ENCODE measurements at regions not wholly inside any gene's neighbourhood (a gene's known extent, or its start where the extent isn't known, plus 50 kb on each side); places are given as distances from the start of the nearest gene placed in this dataset.

DNA sequence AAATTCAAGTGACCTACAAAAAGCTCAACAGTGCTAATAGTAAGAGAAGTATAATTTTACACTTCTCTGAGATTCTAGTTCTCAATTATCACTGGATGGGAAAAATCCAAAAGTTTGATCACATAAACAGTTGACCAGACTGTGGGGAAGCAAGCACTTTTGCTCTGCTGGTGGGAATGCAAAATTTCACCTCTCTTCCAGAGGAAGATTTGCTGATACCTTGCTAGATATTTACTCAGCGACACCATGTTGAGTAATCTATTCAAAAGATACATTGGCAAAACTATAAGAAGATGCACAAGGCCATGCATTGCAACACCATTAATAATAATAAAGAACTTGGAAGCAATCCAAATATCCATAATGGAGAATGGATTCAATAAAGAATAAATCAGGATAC is 204.4 kb downstream of the MREG start:
- no peak overlapping the region for H3K27ac ChIP-seq (ENCODE audit: low read depth, low read length)
- no peak overlapping the region for H3K4me3 ChIP-seq (ENCODE audit: low read length)
- no peak for DNase-seq
- Mint-ChIP-seq H3K36me3 (no peaks in the 10 kb centered on the region), H3K4me3 (no peak overlapping the region), H3K4me1 (peaks cover 14 to 25% (median 18%) of the 10 kb centered on the region in 7 donors), H3K27me3 (peaks cover 0 to 21% (median 0%) of the 10 kb centered on the region in 5 donors), H3K9me3 (peaks cover 0 to 2% (median 0%) of the 10 kb centered on the region in 11 donors), H3K27ac (no peak overlapping the region)
- ChIA-PET POLR2A (no interaction called here), CTCF (no interaction called here)
- peaks cover 11 to 15% of the 10 kb centered on the region in 2 donors for H3K4me1 ChIP-seq (ENCODE audit: control insufficient read depth in 2 of 2, insufficient read depth in 2 of 2, low read length in 2 of 2)
- no peaks in the 10 kb centered on the region for H3K36me3 ChIP-seq (ENCODE audit: control insufficient read depth in 2 of 3, insufficient read depth in 3 of 3, low read length in 3 of 3)
- no peaks in the 10 kb centered on the region for H3K9me3 ChIP-seq (ENCODE audit: control insufficient read depth in 2 of 3, low read length in 3 of 3)
- ATAC-seq = no peak
- H3K27me3 ChIP-seq (ENCODE audit: control insufficient read depth in 2 of 2, insufficient read depth in 2 of 2, low read length in 2 of 2) = no peaks in the 10 kb centered on the region
- intact Hi-C loops (cut with micrococcal nuclease) = no loop called here

DNA sequence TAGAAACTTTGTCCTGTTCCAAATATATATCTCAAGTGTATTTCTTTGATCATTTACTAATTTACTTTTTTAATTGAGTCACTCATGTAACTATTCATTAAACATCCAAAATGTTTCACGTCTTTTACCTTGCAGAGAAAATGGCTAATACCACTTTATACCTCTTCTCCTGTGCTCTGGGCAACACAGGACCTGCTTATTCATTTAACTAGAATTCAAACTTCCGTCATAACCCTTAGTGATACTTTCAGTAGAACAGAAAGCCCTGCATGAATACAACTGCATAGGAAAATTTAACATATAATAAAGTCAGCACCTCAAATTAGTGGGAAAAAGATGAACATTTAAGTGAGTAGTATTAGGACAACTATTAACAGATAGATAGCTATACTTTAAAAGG is 205.2 kb downstream of the MREG start:
- CTCF ChIA-PET = no interaction called here
- H3K27ac ChIP-seq (ENCODE audit: low read depth, low read length) = no peak overlapping the region
- Mint-ChIP-seq H3K9me3 (peaks cover 0 to 2% (median 0%) of the 10 kb centered on the region in 11 donors), H3K27me3 (peaks cover 0 to 18% (median 0%) of the 10 kb centered on the region in 5 donors), H3K36me3 (no peaks in the 10 kb centered on the region), H3K4me3 (no peak overlapping the region), H3K4me1 (peaks cover 14 to 25% (median 18%) of the 10 kb centered on the region in 7 donors), H3K27ac (no peak overlapping the region)
- POLR2A ChIA-PET = no interaction called here
- H3K27me3 ChIP-seq (ENCODE audit: control insufficient read depth in 2 of 2, insufficient read depth in 2 of 2, low read length in 2 of 2) = no peaks in the 10 kb centered on the region
- ATAC-seq (no peak), DNase-seq (no peak)
- no peaks in the 10 kb centered on the region for H3K9me3 ChIP-seq (ENCODE audit: control insufficient read depth in 2 of 3, low read length in 3 of 3)
- intact Hi-C loops (cut with micrococcal nuclease) = no loop called here
- H3K36me3 ChIP-seq (ENCODE audit: control insufficient read depth in 2 of 3, insufficient read depth in 3 of 3, low read length in 3 of 3) = no peaks in the 10 kb centered on the region
- peaks cover 11 to 15% of the 10 kb centered on the region in 2 donors for H3K4me1 ChIP-seq (ENCODE audit: control insufficient read depth in 2 of 2, insufficient read depth in 2 of 2, low read length in 2 of 2)
- H3K4me3 ChIP-seq (ENCODE audit: low read length) = no peak overlapping the region

DNA sequence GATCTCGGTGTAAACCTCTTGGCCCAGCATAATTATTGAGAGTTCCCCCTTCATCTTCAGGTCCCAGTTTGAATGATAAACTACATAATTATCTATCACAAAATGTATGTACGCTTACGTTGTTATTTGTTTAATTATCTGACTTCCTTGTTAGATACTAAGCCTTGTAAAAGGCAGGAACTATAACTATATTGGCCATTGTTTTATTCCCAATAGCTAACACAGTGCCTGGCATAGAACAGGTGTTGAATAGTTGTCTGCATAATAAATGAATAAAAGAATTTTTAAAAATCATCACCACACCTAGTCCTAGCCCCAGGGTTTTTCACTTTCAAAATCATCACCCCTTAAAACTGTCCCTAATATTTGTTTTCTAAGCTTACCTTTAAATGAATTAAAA is 207.9 kb downstream of the MREG start:
- Histone ChIP-seq H3K36me3 (ENCODE audit: control insufficient read depth in 2 of 3, insufficient read depth in 3 of 3, low read length in 3 of 3) (no peaks in the 10 kb centered on the region), H3K9me3 (ENCODE audit: control insufficient read depth in 2 of 3, low read length in 3 of 3) (no peaks in the 10 kb centered on the region), H3K27ac (ENCODE audit: low read depth, low read length) (no peak overlapping the region), H3K27me3 (ENCODE audit: control insufficient read depth in 2 of 2, insufficient read depth in 2 of 2, low read length in 2 of 2) (no peaks in the 10 kb centered on the region), H3K4me1 (ENCODE audit: control insufficient read depth in 2 of 2, insufficient read depth in 2 of 2, low read length in 2 of 2) (no peaks in the 10 kb centered on the region), H3K4me3 (ENCODE audit: low read length) (no peak overlapping the region)
- ChIA-PET CTCF (no interaction called here), POLR2A (no interaction called here)
- intact Hi-C loops (cut with micrococcal nuclease) = no loop called here
- H3K9me3 Mint-ChIP-seq = peaks cover 0 to 14% (median 0%) of the 10 kb centered on the region in 11 donors
- H3K4me3 Mint-ChIP-seq = no peak overlapping the region
- DNase-seq (no peak), ATAC-seq (no peak)
- peaks cover 0 to 3% (median 0%) of the 10 kb centered on the region in 7 donors for H3K4me1 Mint-ChIP-seq
- H3K27ac Mint-ChIP-seq = no peak overlapping the region
- H3K27me3 Mint-ChIP-seq = peaks cover 0 to 21% (median 0%) of the 10 kb centered on the region in 5 donors
- H3K36me3 Mint-ChIP-seq = peaks cover 0 to 4% (median 0%) of the 10 kb centered on the region in 5 donors

DNA sequence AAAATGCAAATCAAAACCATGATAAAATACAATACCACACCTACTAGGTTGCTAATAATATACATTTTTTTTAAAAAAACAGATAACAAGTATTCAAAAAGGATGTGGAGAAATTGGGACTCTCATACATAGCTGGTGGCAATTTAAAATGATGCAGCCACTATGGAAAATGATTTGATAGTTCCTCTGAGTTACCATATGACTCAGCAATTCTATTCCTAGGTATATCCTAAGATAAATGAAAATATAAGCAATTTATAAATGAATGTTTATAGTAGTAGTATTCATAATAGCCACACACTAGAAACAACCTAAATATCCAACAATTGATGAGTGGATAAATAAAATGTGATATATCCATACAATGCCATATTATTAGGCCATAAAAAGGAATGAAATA is 210.2 kb downstream of the MREG start:
- H3K4me1 ChIP-seq (ENCODE audit: control insufficient read depth in 2 of 2, insufficient read depth in 2 of 2, low read length in 2 of 2) = no peaks in the 10 kb centered on the region
- H3K9me3 ChIP-seq (ENCODE audit: control insufficient read depth in 2 of 3, low read length in 3 of 3) = no peaks in the 10 kb centered on the region
- ChIA-PET CTCF (no interaction called here), POLR2A (interaction anchor here (0.6 kb wide), 1 partner anchor 205 kb away, joined by 4 read pairs; no protein-coding TSS in a partner anchor)
- H3K27me3 ChIP-seq (ENCODE audit: control insufficient read depth in 2 of 2, insufficient read depth in 2 of 2, low read length in 2 of 2) = no peaks in the 10 kb centered on the region
- no peak for ATAC-seq
- no peak overlapping the region for H3K4me3 ChIP-seq (ENCODE audit: low read length)
- Mint-ChIP-seq H3K4me1 (no peaks in the 10 kb centered on the region), H3K4me3 (no peak overlapping the region), H3K36me3 (peaks cover 0 to 4% (median 0%) of the 10 kb centered on the region in 5 donors), H3K9me3 (peaks cover 0 to 14% (median 0%) of the 10 kb centered on the region in 11 donors), H3K27me3 (peaks cover 0 to 12% (median 0%) of the 10 kb centered on the region in 5 donors), H3K27ac (no peak overlapping the region)
- H3K36me3 ChIP-seq (ENCODE audit: control insufficient read depth in 2 of 3, insufficient read depth in 3 of 3, low read length in 3 of 3) = no peaks in the 10 kb centered on the region
- DNase-seq = no peak
- intact Hi-C loops (cut with micrococcal nuclease) = no loop called here
- no peak overlapping the region for H3K27ac ChIP-seq (ENCODE audit: low read depth, low read length)

DNA sequence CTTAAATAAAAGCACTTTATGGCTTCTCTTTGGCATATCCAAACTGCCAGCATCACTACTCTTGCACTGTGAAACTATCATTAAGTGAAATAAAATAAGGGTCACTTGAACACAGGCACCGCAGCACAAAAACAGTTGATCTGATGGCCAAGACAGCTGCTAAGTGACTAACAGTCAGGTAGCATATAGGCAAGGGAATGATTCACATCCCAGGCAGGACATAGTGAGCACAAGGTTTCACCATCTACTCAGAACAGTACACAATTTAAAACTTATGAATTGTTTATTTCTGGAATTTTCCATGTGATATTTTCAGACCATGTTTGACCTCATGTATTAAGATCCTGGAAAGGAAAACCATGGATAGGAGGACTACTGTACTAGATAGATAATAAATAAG is 214.2 kb downstream of the MREG start:
- Histone ChIP-seq H3K27me3 (ENCODE audit: control insufficient read depth in 2 of 2, insufficient read depth in 2 of 2, low read length in 2 of 2) (no peaks in the 10 kb centered on the region), H3K4me1 (ENCODE audit: control insufficient read depth in 2 of 2, insufficient read depth in 2 of 2, low read length in 2 of 2) (no peaks in the 10 kb centered on the region), H3K36me3 (ENCODE audit: control insufficient read depth in 2 of 3, insufficient read depth in 3 of 3, low read length in 3 of 3) (no peaks in the 10 kb centered on the region), H3K27ac (ENCODE audit: low read depth, low read length) (no peak overlapping the region), H3K9me3 (ENCODE audit: control insufficient read depth in 2 of 3, low read length in 3 of 3) (no peaks in the 10 kb centered on the region), H3K4me3 (ENCODE audit: low read length) (no peak overlapping the region)
- H3K36me3 Mint-ChIP-seq = peaks cover 0 to 4% (median 0%) of the 10 kb centered on the region in 5 donors
- CTCF ChIA-PET = no interaction called here
- H3K4me3 Mint-ChIP-seq = no peak overlapping the region
- ATAC-seq (no peak), DNase-seq (no peak)
- H3K4me1 Mint-ChIP-seq = peaks cover 0 to 10% (median 5%) of the 10 kb centered on the region in 7 donors
- peaks cover 0 to 14% (median 0%) of the 10 kb centered on the region in 11 donors for H3K9me3 Mint-ChIP-seq
- intact Hi-C loops (cut with micrococcal nuclease) = no loop called here
- H3K27me3 Mint-ChIP-seq = peaks cover 0 to 8% (median 5%) of the 10 kb centered on the region in 5 donors
- H3K27ac Mint-ChIP-seq = no peak overlapping the region
- POLR2A ChIA-PET = no interaction called here

DNA sequence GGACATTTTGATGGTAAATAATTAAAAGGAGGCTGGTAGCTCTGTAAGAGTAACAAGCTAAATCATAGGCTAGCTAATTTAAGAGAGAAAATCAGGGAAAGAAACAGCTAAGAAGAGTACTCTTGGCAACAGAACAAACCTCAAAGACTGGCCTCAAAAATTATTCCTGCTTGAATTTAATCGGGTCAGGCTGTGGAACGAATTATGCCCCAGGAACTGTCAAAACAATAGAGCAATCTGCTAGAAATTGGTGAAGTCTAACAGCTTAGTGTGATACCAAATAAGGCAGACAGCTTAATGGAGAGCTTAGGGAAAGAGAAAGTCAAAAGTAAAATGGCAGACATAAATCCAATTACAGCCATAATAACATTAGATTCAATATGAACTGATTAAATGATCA is 215.7 kb downstream of the MREG start:
- Histone ChIP-seq H3K27ac (ENCODE audit: low read depth, low read length) (no peak overlapping the region), H3K4me1 (ENCODE audit: control insufficient read depth in 2 of 2, insufficient read depth in 2 of 2, low read length in 2 of 2) (no peaks in the 10 kb centered on the region), H3K36me3 (ENCODE audit: control insufficient read depth in 2 of 3, insufficient read depth in 3 of 3, low read length in 3 of 3) (no peaks in the 10 kb centered on the region), H3K9me3 (ENCODE audit: control insufficient read depth in 2 of 3, low read length in 3 of 3) (no peaks in the 10 kb centered on the region), H3K27me3 (ENCODE audit: control insufficient read depth in 2 of 2, insufficient read depth in 2 of 2, low read length in 2 of 2) (no peaks in the 10 kb centered on the region), H3K4me3 (ENCODE audit: low read length) (no peak overlapping the region)
- no peak overlapping the region for H3K27ac Mint-ChIP-seq
- POLR2A ChIA-PET = no interaction called here
- CTCF ChIA-PET = no interaction called here
- no peak for ATAC-seq
- H3K4me1 Mint-ChIP-seq = peaks cover 0 to 16% (median 5%) of the 10 kb centered on the region in 7 donors
- intact Hi-C loops (cut with micrococcal nuclease) = no loop called here
- no peak for DNase-seq
- peaks cover 0 to 14% (median 0%) of the 10 kb centered on the region in 11 donors for H3K9me3 Mint-ChIP-seq
- H3K27me3 Mint-ChIP-seq = peaks cover 0 to 8% (median 5%) of the 10 kb centered on the region in 5 donors
- H3K4me3 Mint-ChIP-seq = no peak overlapping the region
- peaks cover 0 to 4% (median 0%) of the 10 kb centered on the region in 5 donors for H3K36me3 Mint-ChIP-seq

DNA sequence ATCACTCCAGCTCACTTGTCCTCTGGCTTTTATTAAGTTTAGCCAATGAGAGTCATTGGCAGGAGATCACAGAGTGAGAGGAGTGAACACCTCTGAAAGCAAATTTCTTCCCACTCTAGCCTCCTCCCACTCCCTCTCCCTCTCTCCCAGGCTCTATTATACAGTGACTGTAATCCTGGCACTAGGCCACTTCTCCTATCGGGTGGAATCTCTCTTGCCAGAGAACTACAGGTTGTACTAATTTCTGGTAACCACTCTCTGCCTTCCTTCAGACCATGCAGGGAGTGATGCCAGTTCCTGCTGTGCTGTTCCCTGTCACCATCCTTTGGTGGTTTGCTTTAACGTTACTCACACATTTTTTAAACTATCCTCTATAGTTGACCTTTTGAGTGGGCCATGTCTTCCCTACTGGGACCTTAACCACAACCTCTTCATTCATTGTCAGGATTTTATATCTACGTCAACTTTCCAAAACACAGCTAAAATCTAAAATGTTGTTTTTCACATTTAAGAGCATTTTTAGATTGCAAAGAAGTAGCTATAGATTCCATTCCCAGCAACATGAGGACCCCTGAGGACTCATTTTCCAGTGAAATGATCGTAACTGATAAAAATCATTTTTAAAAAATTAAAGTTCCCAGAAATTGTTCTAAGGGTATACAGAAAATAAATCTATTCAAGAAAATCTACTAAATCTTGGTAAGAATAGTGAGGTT is 217.1 kb downstream of the MREG start:
- ChIA-PET POLR2A (interaction anchor here (0.7 kb wide), 1 partner anchor 450 kb away, joined by 3 read pairs; no protein-coding TSS in a partner anchor), CTCF (no interaction called here)
- intact Hi-C loops (cut with micrococcal nuclease) = no loop called here
- H3K4me3 ChIP-seq (ENCODE audit: low read length) = no peak overlapping the region
- no peaks in the 10 kb centered on the region for H3K9me3 ChIP-seq (ENCODE audit: control insufficient read depth in 2 of 3, low read length in 3 of 3)
- ATAC-seq (peak; percentile 47), DNase-seq (no peak)
- no peak overlapping the region for H3K27ac Mint-ChIP-seq
- H3K9me3 Mint-ChIP-seq = peaks cover 0 to 5% (median 0%) of the 10 kb centered on the region in 11 donors
- H3K27me3 ChIP-seq (ENCODE audit: control insufficient read depth in 2 of 2, insufficient read depth in 2 of 2, low read length in 2 of 2) = no peaks in the 10 kb centered on the region
- peaks cover 0 to 8% (median 5%) of the 10 kb centered on the region in 5 donors for H3K27me3 Mint-ChIP-seq
- peaks cover 0 to 16% (median 5%) of the 10 kb centered on the region in 7 donors for H3K4me1 Mint-ChIP-seq
- H3K4me3 Mint-ChIP-seq = no peak overlapping the region
- H3K36me3 ChIP-seq (ENCODE audit: control insufficient read depth in 2 of 3, insufficient read depth in 3 of 3, low read length in 3 of 3) = no peaks in the 10 kb centered on the region
- no peaks in the 10 kb centered on the region for H3K4me1 ChIP-seq (ENCODE audit: control insufficient read depth in 2 of 2, insufficient read depth in 2 of 2, low read length in 2 of 2)
- H3K36me3 Mint-ChIP-seq = peaks cover 0 to 4% (median 0%) of the 10 kb centered on the region in 5 donors
- H3K27ac ChIP-seq (ENCODE audit: low read depth, low read length) = no peak overlapping the region

Measured in naive thymus-derived CD4-positive, alpha-beta T cell (primary cell).